GM10248 (cell line): ENCODE measurements at regions not wholly inside any gene's neighbourhood (a gene's known extent, or its start where the extent isn't known, plus 50 kb on each side); places are given as distances from the start of the nearest gene placed in this dataset.

ENCODE experiments used
- CTCF ChIA-PET: fragments of 300-600 bp; sonication (Branson Sonifier 250); formaldehyde crosslinking; extraction: SDS; loops from one replicate; lab custom pipeline; 2021; ENCODE audit warnings: antibody characterized with exemption; lab: Yijun Ruan, JAX
- POLR2A ChIA-PET: fragments of 350-650 bp; sonication (Branson Sonifier 250); formaldehyde crosslinking; extraction: SDS; loops from one replicate; lab custom pipeline; 2020; ENCODE audit warnings: antibody characterized with exemption; lab: Yijun Ruan, JAX
- DNase-seq: peaks from one replicate; pipeline ENCODE4 v3.0.0; 2012; ENCODE audit errors: extremely low spot score
- TF ChIP-seq, protein P1 (sequence below): IDR thresholded peaks from 2 replicates; pipeline ENCODE4 v1.5.1; 2012; ENCODE audit warnings: mild to moderate bottlenecking, low read depth; ENCODE audit errors: extremely low read depth, missing control alignments, control extremely low read depth

DNA sequence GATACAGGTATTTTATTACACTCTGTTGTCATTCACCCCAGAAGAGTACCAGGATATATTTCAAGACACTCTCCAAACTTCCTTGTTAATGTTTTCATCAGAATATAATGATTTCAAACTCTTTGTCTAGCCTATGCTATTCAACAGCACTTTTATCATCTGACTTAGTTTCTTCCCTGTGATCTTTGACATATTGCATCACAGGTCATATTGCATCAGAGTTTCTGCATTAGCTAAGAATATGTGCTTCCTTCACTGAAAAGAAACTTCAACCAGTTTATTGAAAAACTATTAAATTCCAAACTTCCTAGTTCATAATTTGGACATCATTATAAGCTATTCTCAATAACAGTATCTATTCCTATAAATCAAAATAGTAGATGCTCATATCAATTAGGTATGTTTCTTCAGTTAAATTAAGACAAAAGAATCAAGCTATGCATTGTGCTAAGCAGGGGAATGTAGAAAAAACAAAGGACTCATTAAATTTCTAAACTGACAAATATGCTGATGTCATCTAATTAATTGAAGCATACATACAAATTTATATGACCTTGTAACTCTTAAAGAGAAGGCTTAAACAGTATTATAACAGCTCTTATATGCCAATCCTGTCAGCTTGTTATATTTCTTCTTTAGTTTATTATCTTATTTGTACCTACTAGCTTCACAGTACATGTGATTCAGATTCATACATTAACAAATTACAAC lies 361.8 kb upstream of the LUZP2 start:
- no peak for DNase-seq
- TF ChIP-seq, protein P1, sequence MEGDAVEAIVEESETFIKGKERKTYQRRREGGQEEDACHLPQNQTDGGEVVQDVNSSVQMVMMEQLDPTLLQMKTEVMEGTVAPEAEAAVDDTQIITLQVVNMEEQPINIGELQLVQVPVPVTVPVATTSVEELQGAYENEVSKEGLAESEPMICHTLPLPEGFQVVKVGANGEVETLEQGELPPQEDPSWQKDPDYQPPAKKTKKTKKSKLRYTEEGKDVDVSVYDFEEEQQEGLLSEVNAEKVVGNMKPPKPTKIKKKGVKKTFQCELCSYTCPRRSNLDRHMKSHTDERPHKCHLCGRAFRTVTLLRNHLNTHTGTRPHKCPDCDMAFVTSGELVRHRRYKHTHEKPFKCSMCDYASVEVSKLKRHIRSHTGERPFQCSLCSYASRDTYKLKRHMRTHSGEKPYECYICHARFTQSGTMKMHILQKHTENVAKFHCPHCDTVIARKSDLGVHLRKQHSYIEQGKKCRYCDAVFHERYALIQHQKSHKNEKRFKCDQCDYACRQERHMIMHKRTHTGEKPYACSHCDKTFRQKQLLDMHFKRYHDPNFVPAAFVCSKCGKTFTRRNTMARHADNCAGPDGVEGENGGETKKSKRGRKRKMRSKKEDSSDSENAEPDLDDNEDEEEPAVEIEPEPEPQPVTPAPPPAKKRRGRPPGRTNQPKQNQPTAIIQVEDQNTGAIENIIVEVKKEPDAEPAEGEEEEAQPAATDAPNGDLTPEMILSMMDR, result no peak
- ChIA-PET CTCF (interaction anchor here (0.9 to 1.4 kb wide), 2 partner anchors 13 to 15 kb away, joined by 3 read pairs; no protein-coding TSS in a partner anchor), POLR2A (no interaction called here)

DNA sequence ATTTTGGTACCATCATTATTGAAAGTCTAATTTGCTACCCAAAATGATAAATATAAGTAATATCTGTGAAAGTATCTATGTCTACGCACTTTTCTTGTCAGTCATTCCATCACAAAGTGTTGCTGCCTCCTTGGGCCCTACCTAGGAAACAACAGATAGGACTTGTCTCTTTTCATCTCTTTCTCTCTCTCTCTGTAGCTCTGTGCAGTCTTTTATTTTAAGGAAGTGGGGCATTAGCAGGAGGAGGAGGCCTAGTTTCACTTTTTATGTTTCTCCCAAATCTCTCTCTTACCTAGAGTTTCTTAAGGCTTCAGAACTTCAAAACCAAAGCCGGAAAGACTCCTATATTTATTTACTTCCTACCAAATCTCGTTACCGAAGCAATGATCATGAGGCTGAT lies 354.8 kb upstream of the LUZP2 start:
- POLR2A ChIA-PET, result no interaction called here
- TF ChIP-seq, protein P1, result no peak
- CTCF ChIA-PET, result interaction anchor here (1.6 kb wide), 1 partner anchor 13 kb away, joined by 7 read pairs; no protein-coding TSS in a partner anchor
- DNase-seq, result no peak

DNA sequence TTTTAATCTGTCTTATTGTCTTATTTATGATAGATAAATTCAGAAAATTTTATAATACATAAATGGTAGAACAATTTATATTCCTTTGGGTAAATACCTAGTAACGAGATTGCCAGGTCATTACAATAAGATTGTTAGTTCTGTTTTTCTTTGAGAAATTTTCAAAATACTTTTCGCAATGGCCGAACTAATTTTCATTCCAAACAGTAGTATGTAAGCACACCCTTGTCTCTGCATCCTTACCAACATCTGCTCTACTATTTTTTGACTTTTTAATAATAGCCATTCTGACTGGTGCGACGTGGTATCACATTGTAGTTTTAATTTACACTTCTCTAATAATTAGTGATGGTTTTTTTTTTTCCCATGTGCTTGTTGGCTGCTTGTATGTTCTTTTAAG lies 351.4 kb upstream of the LUZP2 start:
- no peak for DNase-seq
- ChIA-PET POLR2A (no interaction called here), CTCF (no interaction called here)
- TF ChIP-seq, protein P1, result no peak

DNA sequence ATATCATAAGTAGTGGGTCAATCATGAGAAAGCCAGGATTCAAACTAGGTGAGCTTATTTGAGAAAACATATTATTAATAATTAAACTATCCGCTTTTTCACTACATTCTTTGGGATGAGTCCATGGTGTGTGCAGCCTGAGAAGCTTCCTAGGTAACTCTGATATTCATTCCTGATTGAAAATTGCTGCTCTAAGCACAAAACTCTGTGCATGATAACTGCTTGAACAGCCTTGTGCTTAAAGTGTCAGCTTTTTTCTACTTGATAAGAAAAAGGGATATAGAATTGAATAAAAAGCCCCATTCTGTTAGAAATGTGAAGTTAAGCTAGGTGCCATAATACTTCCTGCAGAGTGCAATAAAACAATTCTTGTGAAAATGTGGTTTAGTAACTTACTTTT lies 343.5 kb upstream of the LUZP2 start:
- CTCF ChIA-PET, result no interaction called here

DNA sequence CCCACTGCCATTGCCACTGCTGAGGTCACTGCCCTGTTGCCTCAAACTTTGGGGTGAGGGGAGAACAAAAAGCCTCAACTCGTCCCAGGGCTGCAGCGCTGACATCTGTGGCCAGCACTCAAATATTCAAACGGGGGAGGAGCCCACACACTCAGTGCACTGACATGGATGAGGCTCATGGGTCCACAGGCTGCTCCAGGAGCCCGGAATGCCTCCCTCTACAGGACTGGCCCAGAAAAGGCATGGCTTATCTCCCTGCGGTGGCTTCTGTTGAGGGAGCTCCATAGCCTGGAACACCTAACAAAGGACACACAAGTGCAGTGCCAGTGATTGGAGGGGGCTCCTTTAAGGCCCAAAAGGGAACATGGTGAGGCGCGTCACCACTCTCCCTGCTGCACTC lies 341.1 kb upstream of the LUZP2 start:
- DNase-seq, result no peak
- TF ChIP-seq, protein P1, result no peak
- POLR2A ChIA-PET, result no interaction called here
- CTCF ChIA-PET, result interaction anchor here (1.5 kb wide), 1 partner anchor 13 kb away, joined by 7 read pairs; no protein-coding TSS in a partner anchor

More for the DNA sequence above, 343.5 kb upstream of the LUZP2 start:
- TF ChIP-seq, protein P1, result no peak
- POLR2A ChIA-PET, result no interaction called here
- no peak for DNase-seq

DNA sequence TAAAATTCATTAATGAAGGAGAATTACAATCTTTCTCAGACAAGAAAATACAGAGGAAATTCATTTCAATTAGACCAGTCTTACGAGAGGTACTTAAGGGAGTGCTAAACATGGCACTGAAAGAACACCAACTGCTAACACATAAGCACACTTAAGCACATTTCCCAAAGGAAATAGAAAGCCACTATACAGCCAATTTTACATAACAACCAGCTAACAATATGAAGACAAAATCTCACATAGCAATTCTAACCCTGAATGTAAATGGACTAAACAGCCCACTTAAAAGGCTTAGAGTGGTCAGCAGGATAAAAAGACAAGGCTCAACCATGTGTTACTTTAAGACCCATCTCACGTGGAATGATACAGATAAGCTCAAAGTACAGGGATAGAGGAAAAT lies 339.5 kb upstream of the LUZP2 start:
- POLR2A ChIA-PET, result no interaction called here
- DNase-seq, result no peak
- CTCF ChIA-PET, result interaction anchor here (2.0 kb wide), 1 partner anchor 16 kb away, joined by 5 read pairs; no protein-coding TSS in a partner anchor
- TF ChIP-seq, protein P1, result no peak

DNA sequence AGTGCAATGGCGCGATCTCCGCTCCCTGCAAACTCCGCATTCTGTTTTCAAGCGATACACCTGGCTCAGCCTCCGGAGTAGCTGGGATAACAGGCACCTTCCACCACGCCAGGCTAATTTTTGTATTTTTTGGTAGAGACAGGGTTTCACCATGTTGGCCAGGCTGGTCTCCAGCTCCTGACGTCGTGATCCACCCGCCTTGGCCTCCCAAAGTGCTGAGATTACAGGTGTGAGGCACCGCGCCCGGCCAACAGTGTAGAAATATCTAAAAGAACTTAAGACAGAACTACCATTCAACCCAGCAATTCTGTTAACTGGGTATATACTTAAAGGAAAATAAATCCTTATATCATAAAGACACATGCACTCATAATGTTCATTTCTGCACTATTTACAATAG lies 335.3 kb upstream of the LUZP2 start:
- TF ChIP-seq, protein P1, result no peak
- DNase-seq, result no peak
- CTCF ChIA-PET, result no interaction called here
- POLR2A ChIA-PET, result no interaction called here
